ENCODE measurements at regions not wholly inside any gene's neighbourhood (a gene's known extent, or its start where the extent isn't known, plus 50 kb on each side); places are given as distances from the start of the nearest gene placed in this dataset.

DNA sequence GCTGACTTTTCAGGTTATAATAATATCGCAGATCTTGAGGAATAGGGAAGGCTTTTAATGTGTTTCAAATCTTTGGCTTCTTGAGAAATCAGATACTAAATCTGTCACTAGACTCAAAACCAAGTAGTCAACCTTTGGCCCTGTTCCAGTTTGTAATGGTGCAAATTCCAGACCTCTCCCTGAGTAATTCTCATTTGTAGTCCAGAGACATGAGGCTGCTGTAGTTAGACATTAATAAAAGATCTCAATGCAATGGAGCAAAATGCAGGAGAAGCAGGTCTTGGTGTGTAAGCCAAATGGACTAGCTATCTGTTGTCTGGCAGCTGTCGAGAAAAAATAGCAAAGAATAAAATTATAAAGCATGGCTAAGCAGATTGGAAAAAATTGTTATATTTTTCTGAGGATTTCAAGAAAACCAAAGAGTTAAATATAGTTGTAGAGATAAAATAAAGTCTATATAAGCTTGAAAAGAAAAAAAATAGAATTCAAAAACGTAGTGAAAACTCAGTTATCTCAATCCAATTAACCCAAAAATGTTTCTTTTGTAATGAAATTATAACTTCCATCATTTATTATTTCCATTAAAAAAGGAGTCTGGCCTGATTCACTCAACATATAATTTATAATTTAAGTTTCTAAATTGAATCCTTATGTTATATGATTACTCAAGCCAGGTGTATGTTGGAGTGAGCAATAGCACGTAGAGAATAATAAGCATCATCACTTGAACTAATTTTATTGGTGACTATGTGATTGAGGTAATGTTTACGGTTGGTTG, 161.5 kb upstream of the ADGRB3 start:
- H3K36me3 ChIP-seq = no peaks in the 10 kb centered on the region
- TF ChIP-seq, protein P1, sequence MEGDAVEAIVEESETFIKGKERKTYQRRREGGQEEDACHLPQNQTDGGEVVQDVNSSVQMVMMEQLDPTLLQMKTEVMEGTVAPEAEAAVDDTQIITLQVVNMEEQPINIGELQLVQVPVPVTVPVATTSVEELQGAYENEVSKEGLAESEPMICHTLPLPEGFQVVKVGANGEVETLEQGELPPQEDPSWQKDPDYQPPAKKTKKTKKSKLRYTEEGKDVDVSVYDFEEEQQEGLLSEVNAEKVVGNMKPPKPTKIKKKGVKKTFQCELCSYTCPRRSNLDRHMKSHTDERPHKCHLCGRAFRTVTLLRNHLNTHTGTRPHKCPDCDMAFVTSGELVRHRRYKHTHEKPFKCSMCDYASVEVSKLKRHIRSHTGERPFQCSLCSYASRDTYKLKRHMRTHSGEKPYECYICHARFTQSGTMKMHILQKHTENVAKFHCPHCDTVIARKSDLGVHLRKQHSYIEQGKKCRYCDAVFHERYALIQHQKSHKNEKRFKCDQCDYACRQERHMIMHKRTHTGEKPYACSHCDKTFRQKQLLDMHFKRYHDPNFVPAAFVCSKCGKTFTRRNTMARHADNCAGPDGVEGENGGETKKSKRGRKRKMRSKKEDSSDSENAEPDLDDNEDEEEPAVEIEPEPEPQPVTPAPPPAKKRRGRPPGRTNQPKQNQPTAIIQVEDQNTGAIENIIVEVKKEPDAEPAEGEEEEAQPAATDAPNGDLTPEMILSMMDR (IDR thresholded peaks at IDR 0.05) = no peak
- no peak overlapping the region for H3K27ac ChIP-seq
- no peak for ATAC-seq
- FAIRE-seq = no peak
- H3K27me3 ChIP-seq = no peaks in the 10 kb centered on the region
- H3K9me3 ChIP-seq = no peaks in the 10 kb centered on the region
- no peak overlapping the region for H3K4me3 ChIP-seq
- intact Hi-C loops (cut with DNase I) = no loop called here
- WGBS, 2 donors = 53 to 63% methylated on average over 5 of the region's 5 CpGs
- no peaks in the 10 kb centered on the region for H3K4me1 ChIP-seq
- no peak for DNase-seq

GRCh38 chr6:68468244-68468884, 166.7 kb upstream of the ADGRB3 start:
- intact Hi-C loops (cut with DNase I) = no loop called here
- H3K27ac ChIP-seq = no peak overlapping the region
- no peaks in the 10 kb centered on the region for H3K36me3 ChIP-seq
- no peaks in the 10 kb centered on the region for H3K4me1 ChIP-seq
- H3K4me3 ChIP-seq = no peak overlapping the region
- FAIRE-seq (no peak), DNase-seq (no peak), ATAC-seq (no peak)
- no peaks in the 10 kb centered on the region for H3K27me3 ChIP-seq
- WGBS, 2 donors = 17 to 29% methylated on average over 4 of the region's 4 CpGs
- TF ChIP-seq, protein P1 (IDR thresholded peaks at IDR 0.05) = no peak
- no peaks in the 10 kb centered on the region for H3K9me3 ChIP-seq

DNA sequence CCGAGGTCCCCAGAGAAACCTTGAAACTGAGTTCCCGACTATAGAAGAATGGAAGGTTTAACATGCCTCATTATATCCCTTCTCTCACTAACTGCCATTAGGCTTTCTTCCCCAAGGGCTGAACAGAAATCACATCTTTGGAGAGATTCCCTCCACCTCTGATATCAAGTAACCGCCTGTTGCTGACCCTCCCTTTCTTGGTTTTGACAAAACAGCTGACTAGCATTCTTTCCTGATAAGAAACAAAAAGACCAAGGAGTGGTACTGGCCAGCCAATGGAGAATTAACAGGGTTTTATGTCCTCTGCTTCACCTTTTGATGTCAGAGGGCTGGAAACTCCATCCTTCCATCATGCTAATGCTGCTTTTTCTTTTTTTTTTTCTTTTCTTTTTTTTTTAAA, 176.6 kb upstream of the ADGRB3 start:
- no peak for ATAC-seq
- DNase-seq = no peak
- Histone ChIP-seq H3K4me3 (no peak overlapping the region), H3K9me3 (no peaks in the 10 kb centered on the region), H3K27ac (no peak overlapping the region), H3K27me3 (no peaks in the 10 kb centered on the region), H3K4me1 (no peaks in the 10 kb centered on the region), H3K36me3 (no peaks in the 10 kb centered on the region)
- FAIRE-seq = no peak
- WGBS, 2 donors = 48 to 61% methylated on average over 3 of the region's 3 CpGs
- TF ChIP-seq, protein P1 (IDR thresholded peaks at IDR 0.05) = no peak
- intact Hi-C loops (cut with DNase I) = no loop called here

DNA sequence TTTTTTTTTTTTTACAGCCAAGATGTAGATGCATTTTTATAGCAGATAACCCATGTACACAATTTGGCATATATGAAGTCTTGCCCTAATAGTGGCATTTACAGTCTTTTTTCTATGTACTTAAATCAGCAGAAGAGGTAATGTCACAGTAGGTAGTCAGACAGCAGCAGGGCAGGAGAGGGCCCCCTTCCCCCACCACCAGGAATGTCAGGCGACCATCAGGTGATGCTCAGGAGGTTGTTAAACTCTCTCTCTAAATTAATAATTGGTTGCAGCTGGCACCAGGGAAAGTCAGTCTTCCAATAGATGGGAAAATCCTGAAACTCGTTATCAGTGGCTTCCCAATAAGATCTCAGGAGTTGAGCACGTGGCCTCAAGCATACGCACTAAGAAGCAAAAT, 188.0 kb upstream of the ADGRB3 start:
- Histone ChIP-seq H3K27ac (no peak overlapping the region), H3K4me3 (no peak overlapping the region), H3K9me3 (no peaks in the 10 kb centered on the region), H3K4me1 (no peaks in the 10 kb centered on the region), H3K27me3 (no peaks in the 10 kb centered on the region), H3K36me3 (no peaks in the 10 kb centered on the region)
- FAIRE-seq = no peak
- TF ChIP-seq, protein P1 (IDR thresholded peaks at IDR 0.05) = no peak
- 42 to 62% methylated on average over 4 of the region's 4 CpGs for WGBS, 2 donors
- intact Hi-C loops (cut with DNase I) = no loop called here
- no peak for ATAC-seq
- DNase-seq = no peak

- intact Hi-C loops (cut with DNase I) = no loop called here
- DNase-seq = no peak
- H3K4me3 ChIP-seq = no peak overlapping the region
- no peaks in the 10 kb centered on the region for H3K27me3 ChIP-seq
- no peaks in the 10 kb centered on the region for H3K36me3 ChIP-seq
- FAIRE-seq = no peak
- TF ChIP-seq, protein P1 (IDR thresholded peaks at IDR 0.05) = no peak
- H3K9me3 ChIP-seq = no peaks in the 10 kb centered on the region
- ATAC-seq = no peak
- H3K4me1 ChIP-seq = no peaks in the 10 kb centered on the region
- H3K27ac ChIP-seq = no peak overlapping the region
Observed at GRCh38 chr6:68445926-68446325, 189.2 kb upstream of the ADGRB3 start.

All from pancreas (tissue), 10 donors.